ENCODE measurements at regions not wholly inside any gene's neighbourhood (a gene's known extent, or its start where the extent isn't known, plus 50 kb on each side); places are given as distances from the start of the nearest gene placed in this dataset.

DNA sequence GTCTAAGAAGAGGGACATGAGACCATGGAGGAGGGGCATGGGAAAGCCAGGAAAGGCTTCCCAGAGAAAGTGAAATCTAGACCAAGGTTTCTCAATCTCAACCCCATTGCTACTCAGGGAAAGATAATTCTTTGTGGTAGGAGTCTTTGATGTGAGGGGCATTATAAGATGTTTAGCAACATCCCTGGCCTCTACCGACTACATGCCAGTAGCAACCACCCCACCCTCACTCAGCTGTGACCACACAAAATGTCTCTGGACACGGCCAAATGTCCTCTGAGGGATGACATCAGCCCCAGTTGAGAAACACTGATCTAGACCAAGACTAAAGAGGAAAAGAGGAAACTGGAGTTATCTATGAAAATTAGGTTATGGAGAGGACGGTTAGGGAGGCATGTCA is 298.5 kb upstream of the KIF2A start:
- TF ChIP-seq CTCF (IDR thresholded peaks at IDR 0.05; ENCODE audit: low read depth, low read length, poor library complexity, severe bottlenecking) (no peak), EZH2phosphoT487 (IDR thresholded peaks at IDR 0.05; ENCODE audit: borderline replicate concordance, low read length) (no peak)

Data from DOHH2 (cell line).